Mesothelial cell of epicardium (in vitro differentiated cells): ENCODE measurements at regions not wholly inside any gene's neighbourhood (a gene's known extent, or its start where the extent isn't known, plus 50 kb on each side); places are given as distances from the start of the nearest gene placed in this dataset.

Source experiments
- DNase-seq, 2 experiments: peaks; one replicate each; pipeline ENCODE4 v3.0.0; 2021; ENCODE audit warnings: low spot score in 2 of 2; ENCODE audit not compliant: unreplicated experiment in 2 of 2
- H3K27ac Mint-ChIP-seq: 2 replicates; pipeline ENCODE4 v1.8.0; 2021; ENCODE audit warnings: mixed read lengths
- H3K27me3 Mint-ChIP-seq: 2 replicates; pipeline ENCODE4 v1.8.0; 2021; ENCODE audit warnings: low read depth, mixed read lengths
- H3K36me3 Mint-ChIP-seq: 2 replicates; pipeline ENCODE4 v1.8.0; 2021; ENCODE audit warnings: mixed read lengths
- H3K4me1 Mint-ChIP-seq: 2 replicates; pipeline ENCODE4 v1.8.0; 2021; ENCODE audit warnings: mixed read lengths
- H3K4me3 Mint-ChIP-seq: 2 replicates; pipeline ENCODE4 v1.8.0; 2021; ENCODE audit warnings: mild to moderate bottlenecking, moderate library complexity, mixed read lengths
- H3K9me3 Mint-ChIP-seq: 2 replicates; pipeline ENCODE4 v1.8.0; 2021; ENCODE audit warnings: mixed read lengths
- CTCF ChIP-seq: fragments of 200-600 bp; sonication (generic); IDR thresholded peaks from one replicate; pipeline ENCODE4 v1.5.0; 2021; ENCODE audit warnings: antibody characterized with exemption; ENCODE audit not compliant: unreplicated experiment

DNA sequence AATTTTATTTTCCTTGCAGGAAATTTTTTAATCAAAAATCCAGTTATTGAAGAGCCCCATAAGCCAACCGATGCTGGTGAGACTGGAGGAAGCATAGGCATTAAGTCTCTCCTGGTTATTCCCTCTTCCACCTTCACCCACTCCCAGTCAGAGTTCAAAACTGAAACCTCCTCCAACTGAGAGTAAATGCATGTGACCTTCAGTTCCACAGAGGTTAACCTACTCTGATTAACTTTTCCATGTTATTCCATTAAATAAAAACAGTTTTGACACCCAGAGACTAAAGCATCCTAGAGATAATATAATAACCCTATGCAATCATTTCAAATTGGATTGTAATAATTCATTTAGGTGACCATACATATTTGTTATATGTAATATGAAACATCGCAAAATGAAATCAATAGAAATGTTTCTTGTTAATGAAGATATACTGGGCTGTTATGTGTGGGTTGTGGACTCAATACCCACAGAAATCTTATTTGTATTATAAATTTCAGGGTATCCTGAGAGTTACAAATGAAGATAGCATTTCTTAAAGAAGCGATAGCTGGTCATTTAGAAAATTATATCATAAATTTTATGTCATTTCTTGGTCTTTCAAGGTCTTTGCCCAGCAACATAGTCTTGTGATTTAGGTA, 376.5 kb downstream of the SETD4 start:
- H3K27ac Mint-ChIP-seq: no peak overlapping the region
- H3K27me3 Mint-ChIP-seq: peaks cover 38% of the 10 kb centered on the region
- no peak overlapping the region for H3K4me3 Mint-ChIP-seq
- TF ChIP-seq CTCF: no peak
- no peaks in the 10 kb centered on the region for H3K9me3 Mint-ChIP-seq
- H3K36me3 Mint-ChIP-seq: no peaks in the 10 kb centered on the region
- DNase-seq: no peak
- peaks cover 4% of the 10 kb centered on the region for H3K4me1 Mint-ChIP-seq

- no peak for DNase-seq
- H3K36me3 Mint-ChIP-seq: no peaks in the 10 kb centered on the region
- H3K27me3 Mint-ChIP-seq: peaks cover 35% of the 10 kb centered on the region
- no peaks in the 10 kb centered on the region for H3K9me3 Mint-ChIP-seq
- peaks cover 4% of the 10 kb centered on the region for H3K4me1 Mint-ChIP-seq
- H3K4me3 Mint-ChIP-seq: no peak overlapping the region
- no peak overlapping the region for H3K27ac Mint-ChIP-seq
- TF ChIP-seq CTCF: no peak
Observed at GRCh38 chr21:35682904-35683549, 377.3 kb downstream of the SETD4 start.

DNA sequence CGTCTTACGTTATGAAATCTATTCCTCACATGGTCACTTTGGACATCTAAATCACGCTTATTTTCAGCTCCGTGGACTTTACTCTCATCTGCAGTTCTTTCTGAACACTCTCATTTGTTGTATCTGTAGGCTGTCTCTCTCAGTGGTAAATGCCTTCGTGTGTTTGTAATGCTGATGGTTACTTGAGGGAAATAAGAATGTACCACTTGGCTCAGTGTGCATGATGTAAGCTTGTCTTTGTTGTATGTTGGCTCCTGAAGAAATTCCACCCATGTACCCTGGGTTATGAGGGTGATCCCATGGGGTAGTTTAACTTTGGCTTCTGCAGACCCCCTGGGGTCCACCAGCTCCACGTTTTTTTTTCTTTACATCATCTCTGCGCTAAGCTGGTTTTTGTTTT, 378.4 kb downstream of the SETD4 start:
- Mint-ChIP-seq H3K4me3 (no peak overlapping the region), H3K27me3 (peaks cover 25% of the 10 kb centered on the region), H3K4me1 (peaks cover 4% of the 10 kb centered on the region), H3K9me3 (no peaks in the 10 kb centered on the region), H3K27ac (no peak overlapping the region), H3K36me3 (no peaks in the 10 kb centered on the region)
- no peak for TF ChIP-seq CTCF
- no peak for DNase-seq

- Mint-ChIP-seq H3K27me3 (peaks cover 9% of the 10 kb centered on the region), H3K27ac (no peak overlapping the region), H3K4me3 (no peak overlapping the region), H3K9me3 (no peaks in the 10 kb centered on the region), H3K36me3 (no peaks in the 10 kb centered on the region), H3K4me1 (peaks cover 4% of the 10 kb centered on the region)
- DNase-seq: no peak
- no peak for TF ChIP-seq CTCF
Observed at GRCh38 chr21:35679076-35679475, 381.2 kb downstream of the SETD4 start.

DNA sequence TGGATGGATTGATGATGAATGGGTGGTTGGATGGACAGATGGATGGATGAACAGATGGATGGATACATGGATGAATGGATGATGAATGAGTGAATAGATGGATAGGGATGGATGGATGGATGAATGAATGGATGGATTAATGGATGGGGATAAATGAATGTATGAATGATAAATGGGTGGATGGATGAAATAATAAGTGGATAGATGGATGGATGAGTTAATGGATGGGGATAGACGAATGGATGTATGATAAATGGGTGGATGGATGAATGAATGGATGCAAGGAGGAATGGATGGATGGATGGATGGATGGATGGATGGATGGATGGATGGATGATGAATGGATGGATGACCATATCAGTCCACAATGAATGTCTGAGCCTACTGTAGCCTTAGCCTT, 381.9 kb downstream of the SETD4 start:
- no peak for DNase-seq
- Mint-ChIP-seq H3K36me3 (no peaks in the 10 kb centered on the region), H3K4me3 (no peak overlapping the region), H3K27ac (no peak overlapping the region), H3K27me3 (peaks cover 9% of the 10 kb centered on the region), H3K4me1 (peaks cover 4% of the 10 kb centered on the region), H3K9me3 (no peaks in the 10 kb centered on the region)
- TF ChIP-seq CTCF: no peak
